IMR-90 (cell line): ENCODE measurements at regions not wholly inside any gene's neighbourhood (a gene's known extent, or its start where the extent isn't known, plus 50 kb on each side); places are given as distances from the start of the nearest gene placed in this dataset.

Source experiments
- ATAC-seq: fragments of 200-7000 bp; cut with Tn5 transposase; 2 replicates; pipeline ENCODE4 v1.9.1; 2020; ENCODE audit warnings: low read depth, mild to moderate bottlenecking, moderate library complexity
- BruUV-seq: library from RNA; stranded (reverse); fragments of 400-500 nt; replicated peaks from 2 replicates; lab custom pipeline; 2021; lab: Mats Ljungman, UMichigan
- CTCF ChIA-PET: fragments of 300-600 bp; formaldehyde crosslinking; extraction: SDS; loops from one replicate; lab custom pipeline; 2021; ENCODE audit warnings: antibody characterized with exemption; lab: Yijun Ruan, JAX
- POLR2A ChIA-PET: fragments of 300-600 bp; sonication (Branson Sonifier 250); formaldehyde crosslinking; loops from one replicate; lab custom pipeline; 2022; ENCODE audit warnings: antibody characterized with exemption; ENCODE audit not compliant: unreplicated experiment; lab: Charles Lee
- DNase-seq: peaks from one replicate; pipeline ENCODE4 v3.0.0; 2013
- H2AFZ ChIP-seq: replicated peaks from 2 replicates; pipeline ENCODE3; 2013; ENCODE audit warnings: low read length, mild to moderate bottlenecking; ENCODE audit not compliant: poor library complexity
- H2AK5ac ChIP-seq: 2 replicates; pipeline ENCODE4 v1.6.1; 2013; ENCODE audit warnings: low read depth, low read length, inconsistent platforms
- H2AK9ac ChIP-seq: replicated peaks from 2 replicates; pipeline ENCODE3; 2013; ENCODE audit warnings: mild to moderate bottlenecking, low read depth, low read length, moderate library complexity; ENCODE audit not compliant: poor library complexity
- H2BK120ac ChIP-seq: 2 replicates; pipeline ENCODE4 v1.6.1; 2013; ENCODE audit warnings: low read depth, low read length, inconsistent platforms
- H2BK15ac ChIP-seq: 3 replicates; pipeline ENCODE4 v1.6.1; 2013; ENCODE audit warnings: low read depth, low read length, inconsistent platforms
- H2BK20ac ChIP-seq: 2 replicates; pipeline ENCODE4 v1.6.1; 2013; ENCODE audit warnings: low read depth, mild to moderate bottlenecking, inconsistent platforms, low read length, moderate library complexity
- H2BK5ac ChIP-seq: 2 replicates; pipeline ENCODE4 v1.6.1; 2013; ENCODE audit warnings: mild to moderate bottlenecking, low read depth, low read length, inconsistent platforms; ENCODE audit not compliant: poor library complexity, severe bottlenecking
- H3K14ac ChIP-seq: replicated peaks from 2 replicates; pipeline ENCODE4 v1.6.1; 2013; ENCODE audit warnings: low read depth, low read length, inconsistent platforms
- H3K18ac ChIP-seq: 2 replicates; pipeline ENCODE4 v1.6.1; 2013; ENCODE audit warnings: low read depth, low read length, control low read depth
- H3K23ac ChIP-seq: 2 replicates; pipeline ENCODE4 v1.6.1; 2013; ENCODE audit warnings: low read depth, low read length, inconsistent platforms
- H3K27ac ChIP-seq: 2 replicates; pipeline ENCODE4 v1.5.1; 2013; ENCODE audit warnings: mild to moderate bottlenecking, control low read depth, low read length; ENCODE audit not compliant: insufficient read depth
- H3K27me3 ChIP-seq: 2 replicates; pipeline ENCODE4 v1.6.1; 2013; ENCODE audit warnings: low read length; ENCODE audit not compliant: control insufficient read depth, insufficient read depth
- H3K36me3 ChIP-seq: 2 replicates; pipeline ENCODE4 v1.6.1; 2013; ENCODE audit warnings: low read length, mixed read lengths; ENCODE audit not compliant: control insufficient read depth, insufficient read depth
- H3K4ac ChIP-seq: 2 replicates; pipeline ENCODE4 v1.6.1; 2013; ENCODE audit warnings: low read depth, low read length, inconsistent platforms
- H3K4me1 ChIP-seq: 2 replicates; pipeline ENCODE4 v1.6.1; 2013; ENCODE audit warnings: low read length, mixed read lengths; ENCODE audit not compliant: control insufficient read depth, insufficient read depth
- H3K4me2 ChIP-seq: 2 replicates; pipeline ENCODE4 v1.6.1; 2013; ENCODE audit warnings: low read depth, mild to moderate bottlenecking, control low read depth, low read length, moderate library complexity
- H3K4me3 ChIP-seq: 2 replicates; pipeline ENCODE4 v1.5.1; 2013; ENCODE audit warnings: low read depth, mild to moderate bottlenecking, control low read depth, low read length, moderate library complexity; ENCODE audit not compliant: insufficient read depth
- H3K56ac ChIP-seq: 2 replicates; pipeline ENCODE4 v1.6.1; 2013; ENCODE audit warnings: low read length, inconsistent platforms; ENCODE audit not compliant: insufficient read depth; ENCODE audit errors: extremely low read depth
- H3K79me1 ChIP-seq, 2 experiments: 2 replicates each; pipeline ENCODE4 v1.6.1; 2013; ENCODE audit warnings: low read length in 2 of 2, inconsistent platforms in 1 of 2, low read depth in 1 of 2
- H3K9ac ChIP-seq: 2 replicates; pipeline ENCODE4 v1.6.1; 2013; ENCODE audit warnings: low read depth, low read length, control low read depth
- H3K9me1 ChIP-seq: 2 replicates; pipeline ENCODE4 v1.6.1; 2013; ENCODE audit warnings: low read length, inconsistent platforms; ENCODE audit not compliant: insufficient read depth
- H3K9me3 ChIP-seq: 2 replicates; pipeline ENCODE4 v1.6.1; 2013; ENCODE audit warnings: low read length; ENCODE audit not compliant: control insufficient read depth, insufficient read depth
- H4K20me1 ChIP-seq: 2 replicates; pipeline ENCODE4 v1.6.1; 2013; ENCODE audit warnings: low read length, inconsistent platforms; ENCODE audit not compliant: insufficient read depth
- H4K5ac ChIP-seq: 2 replicates; pipeline ENCODE4 v1.6.1; 2013; ENCODE audit warnings: mild to moderate bottlenecking, low read depth, low read length, control low read depth
- H4K8ac ChIP-seq, 2 experiments: 2 replicates each; pipeline ENCODE4 v1.6.1; 2013; ENCODE audit warnings: low read depth in 2 of 2, low read length in 2 of 2, control low read depth in 1 of 2, inconsistent platforms in 1 of 2
- H4K91ac ChIP-seq: 2 replicates; pipeline ENCODE4 v1.6.1; 2013; ENCODE audit warnings: low read depth, low read length, inconsistent platforms; ENCODE audit not compliant: insufficient read depth
- BHLHE40 ChIP-seq: fragments of 150-350 bp; IDR thresholded peaks from 2 replicates; pipeline ENCODE4 v1.6.1; 2016; ENCODE audit warnings: mild to moderate bottlenecking, low read depth, low read length
- CEBPB ChIP-seq: IDR thresholded peaks from 2 replicates; pipeline ENCODE4 v1.6.1; 2012; ENCODE audit warnings: low read depth, low read length, improper control_type of control experiment
- CHD1 ChIP-seq: IDR thresholded peaks from 2 replicates; pipeline ENCODE4 v1.6.1; 2012; ENCODE audit warnings: low read depth, low read length, improper control_type of control experiment
- FOS ChIP-seq: fragments of 150-350 bp; IDR thresholded peaks from 2 replicates; pipeline ENCODE4 v1.6.1; 2016; ENCODE audit warnings: low read depth, low read length
- MAFK ChIP-seq: IDR thresholded peaks from 2 replicates; pipeline ENCODE4 v1.6.1; 2012; ENCODE audit warnings: low read depth, low read length, improper control_type of control experiment
- MAZ ChIP-seq: IDR thresholded peaks from 2 replicates; pipeline ENCODE4 v1.6.1; 2012; ENCODE audit warnings: low read depth, mild to moderate bottlenecking, low read length, improper control_type of control experiment, moderate library complexity, borderline replicate concordance
- MXI1 ChIP-seq: IDR thresholded peaks from 2 replicates; pipeline ENCODE4 v1.6.1; 2012; ENCODE audit warnings: low read depth, mild to moderate bottlenecking, low read length, moderate library complexity, borderline replicate concordance
- NFE2L2 ChIP-seq: fragments of 150-350 bp; IDR thresholded peaks from 2 replicates; pipeline ENCODE4 v1.6.1; 2016; ENCODE audit warnings: low read depth, mild to moderate bottlenecking, low read length
- POLR2A ChIP-seq: IDR thresholded peaks from 2 replicates; pipeline ENCODE4 v1.6.1; 2012; ENCODE audit warnings: mild to moderate bottlenecking, low read depth, low read length
- RCOR1 ChIP-seq: IDR thresholded peaks from 2 replicates; pipeline ENCODE4 v1.6.1; 2012; ENCODE audit warnings: mild to moderate bottlenecking, low read length, improper control_type of control experiment; ENCODE audit not compliant: insufficient replicate concordance
- RFX5 ChIP-seq: IDR thresholded peaks from 2 replicates; pipeline ENCODE4 v1.8.0; 2012; ENCODE audit warnings: low read depth, mild to moderate bottlenecking, low read length, moderate library complexity
- SMC3 ChIP-seq: fragments of 150-350 bp; IDR thresholded peaks from 2 replicates; pipeline ENCODE4 v1.6.1; 2016; ENCODE audit warnings: low read depth, mild to moderate bottlenecking, antibody characterized with exemption, low read length, moderate library complexity
- WGBS, 2 experiments: methylation state at CpG; one replicate each; pipeline versions ENCODE4 v1.1.5 to v1.1.7; 2013; ENCODE audit warnings: missing lambda C conversion rate in 2 of 2; ENCODE audit not compliant: insufficient read length in 1 of 2; ENCODE audit errors: extremely low coverage in 2 of 2; 5-methylcytosine and 5-hydroxymethylcytosine counted together
- dilution Hi-C: fragments of 300-500 bp; cut with HindIII; formaldehyde crosslinking; loops from one replicate; pipeline ENCODE4 v1.14.3; 2018; ENCODE audit warnings: low sequenced_read_pairs; ENCODE audit not compliant: unreplicated experiment
- in situ Hi-C: fragments of 300-500 bp; cut with MboI; formaldehyde crosslinking; loops from 3 replicates; pipeline ENCODE4 v1.14.3; 2019; ENCODE audit warnings: low sequenced_read_pairs, inconsistent platforms, mixed read lengths
- intact Hi-C: fragments of 100-400 bp; cut with micrococcal nuclease; formaldehyde crosslinking; loops from 2 replicates; pipeline ENCODE4 v1.10.0; 2022
- TF ChIP-seq, protein P1 (sequence below): fragments of 150-350 bp; IDR thresholded peaks from 2 replicates; pipeline ENCODE4 v1.6.1; 2016; ENCODE audit warnings: low read depth, mild to moderate bottlenecking, low read length, moderate library complexity, borderline replicate concordance
- TF ChIP-seq, protein P2 (sequence below): fragments of 150-350 bp; IDR thresholded peaks from 2 replicates; pipeline ENCODE4 v1.6.1; 2017; ENCODE audit warnings: mild to moderate bottlenecking, antibody characterized with exemption, low read length, low read depth

DNA sequence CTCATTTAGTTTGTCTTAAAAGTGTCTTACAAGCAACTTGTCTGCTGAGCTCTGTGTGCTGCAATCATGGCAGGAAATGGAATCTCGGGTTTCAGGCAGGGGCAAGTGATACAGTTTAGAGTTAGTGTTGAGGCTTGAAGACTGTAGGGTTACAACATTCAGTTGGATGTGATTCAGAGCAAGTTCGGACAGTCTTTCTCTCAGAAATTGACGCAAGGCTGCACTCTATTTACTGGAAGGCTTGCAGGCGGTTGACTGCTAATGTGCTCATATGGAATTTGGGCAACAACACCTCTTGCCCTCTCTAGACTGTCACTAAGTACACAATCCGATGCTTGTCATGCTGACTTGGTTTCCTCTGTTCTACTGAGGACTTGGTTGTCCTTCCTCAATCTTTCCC lies 161.7 kb upstream of the BMPER start:
- in situ Hi-C loops, result no loop called here
- H3K4me3 ChIP-seq, result no peak overlapping the region
- H3K79me1 ChIP-seq, result no peaks in the 10 kb centered on the region
- peak overlapping the region; percentile 66 for H2AK5ac ChIP-seq
- peak overlapping the region; percentile 60; the same call in 1 of the 2 replicates for H4K91ac ChIP-seq
- peak overlapping the region; percentile 11; the same call in 1 of the 2 replicates for H3K4me2 ChIP-seq
- intact Hi-C loops, result no loop called here
- H2BK5ac ChIP-seq, result peak overlapping the region; percentile 91
- H2AFZ ChIP-seq, result peak overlapping the region; percentile 60
- no peak overlapping the region for H2AK9ac ChIP-seq
- no peaks in the 10 kb centered on the region; the same call in 1 of the 2 replicates for H4K20me1 ChIP-seq
- H4K5ac ChIP-seq, result 0 out of 2 replicates have a peak overlapping the region, but pooled peaks have one; percentile 95
- peak overlapping the region; percentile 82 for H3K14ac ChIP-seq
- dilution Hi-C loops, result no loop called here
- H3K18ac ChIP-seq, result peak overlapping the region; percentile 98
- no peak overlapping the region for H3K9ac ChIP-seq
- no peaks in the 10 kb centered on the region for H3K27me3 ChIP-seq
- 0 out of 2 replicates have a peak overlapping the region, but pooled peaks have one; percentile 13 for H3K56ac ChIP-seq
- DNase-seq (peak; percentile 98), ATAC-seq (peak; percentile 95)
- peak overlapping the region; percentile 68; the same call in 1 of the 2 replicates for H3K23ac ChIP-seq
- ChIA-PET CTCF (interaction anchor here (0.7 to 1.6 kb wide), 2 partner anchors 11 to 22 kb away, joined by 3 read pairs; no protein-coding TSS in a partner anchor), POLR2A (no interaction called here)
- peaks cover 15% of the 10 kb centered on the region; the same call in 1 of the 2 replicates for H3K9me1 ChIP-seq
- H3K27ac ChIP-seq, result peak overlapping the region; percentile 96
- 10% methylated on average over 2 of the region's 5 CpGs; no CpG with 5 or more reads in 1 of the 2 experiments for WGBS, 2 experiments
- peak overlapping the region; percentile 60 to 86 for H4K8ac ChIP-seq
- no peaks in the 10 kb centered on the region for H3K9me3 ChIP-seq
- H3K4me1 ChIP-seq, result peaks cover 16% of the 10 kb centered on the region
- H2BK15ac ChIP-seq, result peak overlapping the region; percentile 81; the same call in 2 of the 3 replicates
- peak overlapping the region; percentile 85 for H2BK120ac ChIP-seq
- peak overlapping the region; percentile 87 for H2BK20ac ChIP-seq
- no TSS peak for BruUV-seq
- H3K4ac ChIP-seq, result peak overlapping the region; percentile 67; the same call in 1 of the 2 replicates
- H3K36me3 ChIP-seq, result no peaks in the 10 kb centered on the region
- TF ChIP-seq, protein P1, sequence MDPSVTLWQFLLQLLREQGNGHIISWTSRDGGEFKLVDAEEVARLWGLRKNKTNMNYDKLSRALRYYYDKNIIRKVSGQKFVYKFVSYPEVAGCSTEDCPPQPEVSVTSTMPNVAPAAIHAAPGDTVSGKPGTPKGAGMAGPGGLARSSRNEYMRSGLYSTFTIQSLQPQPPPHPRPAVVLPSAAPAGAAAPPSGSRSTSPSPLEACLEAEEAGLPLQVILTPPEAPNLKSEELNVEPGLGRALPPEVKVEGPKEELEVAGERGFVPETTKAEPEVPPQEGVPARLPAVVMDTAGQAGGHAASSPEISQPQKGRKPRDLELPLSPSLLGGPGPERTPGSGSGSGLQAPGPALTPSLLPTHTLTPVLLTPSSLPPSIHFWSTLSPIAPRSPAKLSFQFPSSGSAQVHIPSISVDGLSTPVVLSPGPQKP, result no peak
- TF ChIP-seq BHLHE40 (peak; percentile 5; the same call in 1 of the 2 replicates), FOS (0 out of 2 replicates have a peak, but pooled peaks have one; percentile 29), MAFK (no peak), CEBPB (peak; percentile 97), NFE2L2 (peak; percentile 61; the same call in 1 of the 2 replicates), SMC3 (no peak), RFX5 (no peak), MXI1 (no peak), POLR2A (no peak), MAZ (no peak), RCOR1 (no peak), CHD1 (no peak)
- TF ChIP-seq, protein P2, sequence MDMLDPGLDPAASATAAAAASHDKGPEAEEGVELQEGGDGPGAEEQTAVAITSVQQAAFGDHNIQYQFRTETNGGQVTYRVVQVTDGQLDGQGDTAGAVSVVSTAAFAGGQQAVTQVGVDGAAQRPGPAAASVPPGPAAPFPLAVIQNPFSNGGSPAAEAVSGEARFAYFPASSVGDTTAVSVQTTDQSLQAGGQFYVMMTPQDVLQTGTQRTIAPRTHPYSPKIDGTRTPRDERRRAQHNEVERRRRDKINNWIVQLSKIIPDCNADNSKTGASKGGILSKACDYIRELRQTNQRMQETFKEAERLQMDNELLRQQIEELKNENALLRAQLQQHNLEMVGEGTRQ, result no peak
